Gastrocnemius medialis (tissue), 4 donors: ENCODE measurements at regions not wholly inside any gene's neighbourhood (a gene's known extent, or its start where the extent isn't known, plus 50 kb on each side); places are given as distances from the start of the nearest gene placed in this dataset.
"Not testable (repeated sequence)": the region's sequence is repeated elsewhere in the genome, so short reads cannot be mapped to it uniquely, and the experiment has no call there.

ENCODE experiments used
- CTCF ChIP-seq, 5 experiments: fragments of 450-650 bp in 3 of 5; fragments of 200-600 bp in 2 of 5; sonication (generic) in 2 of 5; IDR thresholded peaks in 4 of 5; conservative IDR thresholded peaks in 1 of 5; 1 replicate in 4 of 5; 2 replicates in 1 of 5; pipeline ENCODE4 v1.5.1; 2016 to 2019; ENCODE audit warnings: antibody characterized with exemption in 5 of 5, mild to moderate bottlenecking in 3 of 5, moderate library complexity in 3 of 5
- POLR2A ChIP-seq, 2 donors: fragments of 450-650 bp; IDR thresholded peaks; one replicate each; pipeline ENCODE4 v1.6.1; 2017; ENCODE audit warnings: antibody characterized with exemption in 2 of 2, mild to moderate bottlenecking in 2 of 2, moderate library complexity in 2 of 2

- TF ChIP-seq POLR2A (IDR thresholded peaks at IDR 0.05); CTCF (IDR thresholded peaks at IDR 0.05 in 4 of 5, conservative IDR thresholded peaks at IDR 0.05 in 1 of 5): not testable (repeated sequence)
Measured at GRCh38 chr5:96171973-96172372, 210.3 kb upstream of the ELL2 start.
